K562 (cell line): ENCODE measurements at regions not wholly inside any gene's neighbourhood (a gene's known extent, or its start where the extent isn't known, plus 50 kb on each side); places are given as distances from the start of the nearest gene placed in this dataset.

Source experiments
- BACH1 ChIP-seq: fragments of 200-800 bp; sonication (Bioruptor generic); IDR thresholded peaks from 2 replicates; pipeline ENCODE4 v1.6.1; 2016; ENCODE audit warnings: missing genetic modification characterization, missing compliant biosample characterization
- BCOR ChIP-seq: fragments of 450-650 bp; IDR thresholded peaks from 2 replicates; pipeline ENCODE4 v1.6.1; 2016
- CBFA2T3 ChIP-seq: fragments of 450-650 bp; IDR thresholded peaks from 2 replicates; pipeline ENCODE4 v1.6.1; 2017
- CHD2 ChIP-seq: IDR thresholded peaks from 2 replicates; pipeline ENCODE4 v1.6.1; 2011; ENCODE audit warnings: low read depth, low read length
- CREM ChIP-seq: IDR thresholded peaks from 2 replicates; pipeline ENCODE4 v1.6.1; 2014; ENCODE audit warnings: antibody characterized with exemption, low read depth
- DMBX1 ChIP-seq: fragments of 250-450 bp; sonication (Bioruptor Pico); IDR thresholded peaks from 2 replicates; pipeline ENCODE4 v1.8.0; 2022; ENCODE audit warnings: inconsistent platforms, mild to moderate bottlenecking, moderate library complexity, borderline replicate concordance
- EP400 ChIP-seq: fragments of 450-650 bp; IDR thresholded peaks from 2 replicates; pipeline ENCODE4 v1.6.1; 2017; ENCODE audit warnings: antibody characterized with exemption, mild to moderate bottlenecking, moderate library complexity
- ERF ChIP-seq: fragments of 450-650 bp; formaldehyde crosslinking; IDR thresholded peaks from 2 replicates; pipeline ENCODE4 v1.4.0; 2020; ENCODE audit warnings: mild to moderate bottlenecking, mixed read lengths
- GTF2A2 ChIP-seq: IDR thresholded peaks from 2 replicates; pipeline ENCODE4 v1.6.1; 2016; ENCODE audit warnings: mild to moderate bottlenecking, missing genetic modification characterization, missing compliant biosample characterization
- HOMEZ ChIP-seq: fragments of 250-450 bp; sonication (Bioruptor Pico); IDR thresholded peaks from 2 replicates; pipeline ENCODE4 v1.4.0; 2020; ENCODE audit warnings: mild to moderate bottlenecking, moderate library complexity
- KDM1A ChIP-seq, 2 experiments: fragments of 450-650 bp; IDR thresholded peaks; 2 replicates each; pipeline ENCODE4 v1.6.1; 2016; ENCODE audit warnings: mild to moderate bottlenecking in 2 of 2
- PHF21A ChIP-seq: fragments of 450-650 bp; IDR thresholded peaks from 2 replicates; pipeline ENCODE4 v1.6.1; 2017; ENCODE audit warnings: low read depth, borderline replicate concordance
- RBBP5 ChIP-seq: fragments of 200-600 bp; sonication (generic); IDR thresholded peaks from 2 replicates; pipeline ENCODE4 v1.6.1; 2012; ENCODE audit warnings: borderline replicate concordance, mild to moderate bottlenecking, low read length, control low read depth, inconsistent platforms; ENCODE audit not compliant: insufficient read depth, poor library complexity, severe bottlenecking
- RHOXF2B ChIP-seq: fragments of 250-450 bp; sonication (Bioruptor Pico); conservative IDR thresholded peaks from 2 replicates; pipeline ENCODE4 v1.5.1; 2021
- SETDB1 ChIP-seq: IDR thresholded peaks from one replicate; pipeline ENCODE4 v1.6.1; 2012; ENCODE audit warnings: low read length, control low read depth, inconsistent platforms
- USF2 ChIP-seq: sonication (generic); formaldehyde crosslinking; IDR thresholded peaks from 2 replicates; pipeline ENCODE4 v1.5.0; 2020; ENCODE audit warnings: missing genetic modification reagents
- ZNF395 ChIP-seq: fragments of 200-800 bp; sonication (Bioruptor generic); IDR thresholded peaks from 2 replicates; pipeline ENCODE4 v1.6.1; 2017; ENCODE audit warnings: missing genetic modification characterization, missing compliant biosample characterization

- TF ChIP-seq BACH1 (tag) (peak; percentile 56; the same call in 1 of the 2 replicates), BCOR (no peak), ERF (CRISPR knock-in tag) (0 out of 2 replicates have a peak, but pooled peaks have one; percentile 57), DMBX1 (CRISPR knock-in tag) (peak; percentile 85; the same call in 1 of the 2 replicates), ZNF395 (peak; percentile 61; the same call in 1 of the 2 replicates), RHOXF2B (CRISPR knock-in tag) (no peak), HOMEZ (no peak), SETDB1 (no peak), CBFA2T3 (no peak), RBBP5 (peak; percentile 4), USF2 (CRISPR knock-in tag) (no peak), PHF21A (peak; percentile 22; the same call in 1 of the 2 replicates), GTF2A2 (0 out of 2 replicates have a peak, but pooled peaks have one; percentile 38), CHD2 (0 out of 2 replicates have a peak, but pooled peaks have one; percentile 5), CREM (0 out of 2 replicates have a peak, but pooled peaks have one; percentile 13), KDM1A (IDR thresholded peaks at IDR 0.05) (peak; percentile 44 to 71; a peak in 3 of 4 replicates), EP400 (no peak)
Observed at GRCh38 chr19:28519218-28519779, 693.7 kb downstream of the UQCRFS1 start (continued).
